H1 (cell line): ENCODE measurements at regions not wholly inside any gene's neighbourhood (a gene's known extent, or its start where the extent isn't known, plus 50 kb on each side); places are given as distances from the start of the nearest gene placed in this dataset.

Experiments used
- CTCF ChIA-PET: fragments of 300-600 bp; sonication (Branson Sonifier 250); formaldehyde crosslinking; loops from one replicate; lab custom pipeline; 2021; ENCODE audit not compliant: partially characterized antibody; lab: Charles Lee
- POLR2A ChIA-PET: fragments of 300-600 bp; sonication (Branson Sonifier 250); formaldehyde crosslinking; loops from one replicate; lab custom pipeline; 2021; ENCODE audit warnings: inconsistent platforms; ENCODE audit not compliant: partially characterized antibody; lab: Charles Lee
- DNase-seq, 2 experiments: peaks; one replicate each; pipeline versions ENCODE4 v3.0.0 to v3.0.0-alpha.2; 2010 to 2022; ENCODE audit warnings: low spot score in 2 of 2, low read depth in 1 of 2, mixed read lengths in 1 of 2
- FAIRE-seq: peaks from 2 replicates; lab custom pipeline; 2011; peaks lifted over from hg19 to GRCh38; lab: Jason Lieb, UNC
- H2AFZ ChIP-seq: 2 replicates; pipeline ENCODE4 v1.8.1; 2012; ENCODE audit warnings: low read length, inconsistent platforms
- H2AK5ac ChIP-seq: 2 replicates; pipeline ENCODE4 v1.6.1; 2013; ENCODE audit warnings: low read depth, low read length
- H2BK120ac ChIP-seq: replicated peaks from 2 replicates; pipeline ENCODE3; 2013; ENCODE audit warnings: low read depth, low read length, inconsistent platforms
- H2BK12ac ChIP-seq: 2 replicates; pipeline ENCODE4 v1.6.1; 2013; ENCODE audit warnings: low read depth, low read length
- H2BK15ac ChIP-seq: 2 replicates; pipeline ENCODE4 v1.6.1; 2013; ENCODE audit warnings: low read length
- H2BK20ac ChIP-seq: 2 replicates; pipeline ENCODE4 v1.6.1; 2013; ENCODE audit warnings: low read length
- H2BK5ac ChIP-seq: 2 replicates; pipeline ENCODE4 v1.6.1; 2013; ENCODE audit warnings: low read depth, low read length
- H3K14ac ChIP-seq: 2 replicates; pipeline ENCODE4 v1.6.1; 2013; ENCODE audit warnings: inconsistent platforms; ENCODE audit not compliant: insufficient read length
- H3K18ac ChIP-seq: 2 replicates; pipeline ENCODE4 v1.6.1; 2013; ENCODE audit warnings: low read length; ENCODE audit errors: extremely low read depth
- H3K23ac ChIP-seq: 2 replicates; pipeline ENCODE4 v1.6.1; 2013; ENCODE audit warnings: inconsistent platforms; ENCODE audit not compliant: insufficient read length
- H3K23me2 ChIP-seq: 2 replicates; pipeline ENCODE4 v1.6.1; 2013; ENCODE audit warnings: low read depth, low read length
- H3K27ac ChIP-seq: 2 replicates; pipeline ENCODE4 v1.6.1; 2011; ENCODE audit warnings: low read depth, low read length, inconsistent platforms
- H3K27me3 ChIP-seq, 4 experiments: replicated peaks in 1 of 4; 1 replicate in 1 of 4; 2 replicates in 3 of 4; pipeline versions ENCODE4 v1.6.1 to v1.8.1; 2011 to 2013; ENCODE audit warnings: low read length in 3 of 4, mild to moderate bottlenecking in 3 of 4, inconsistent platforms in 2 of 4, mixed read lengths in 2 of 4, moderate library complexity in 1 of 4; ENCODE audit not compliant: control insufficient read depth in 3 of 4, insufficient read depth in 3 of 4; ENCODE audit errors: extremely low read depth in 1 of 4
- H3K36me3 ChIP-seq, 4 experiments: 2 replicates each; pipeline versions ENCODE4 v1.6.1 to v1.8.1; 2011 to 2013; ENCODE audit warnings: mild to moderate bottlenecking in 4 of 4, low read length in 3 of 4, moderate library complexity in 2 of 4, control low read depth in 1 of 4, inconsistent platforms in 1 of 4; ENCODE audit not compliant: insufficient read depth in 4 of 4, control insufficient read depth in 2 of 4
- H3K4ac ChIP-seq: replicated peaks from 2 replicates; pipeline ENCODE3; 2013; ENCODE audit warnings: low read length, low read depth, mixed read lengths, inconsistent platforms; ENCODE audit not compliant: insufficient read length
- H3K4me1 ChIP-seq, 4 experiments: replicated peaks in 1 of 4; 1 replicate in 1 of 4; 2 replicates in 3 of 4; pipeline versions ENCODE4 v1.6.1 to v1.8.1; 2011 to 2013; ENCODE audit warnings: low read length in 3 of 4, inconsistent platforms in 2 of 4, mixed read lengths in 1 of 4; ENCODE audit not compliant: insufficient read depth in 4 of 4, control insufficient read depth in 3 of 4
- H3K4me2 ChIP-seq, 2 experiments: 2 replicates each; pipeline versions ENCODE4 v1.6.1 to v1.8.1; 2011 to 2013; ENCODE audit warnings: low read depth in 2 of 2, low read length in 2 of 2, control low read depth in 1 of 2, inconsistent platforms in 1 of 2, mild to moderate bottlenecking in 1 of 2; ENCODE audit not compliant: insufficient read depth in 1 of 2
- H3K4me3 ChIP-seq, 4 experiments: fragments of 200-600, 300-600 bp in 1 of 4; sonication (generic), shearing (Covaris generic), sonication (Bioruptor Twin) in 1 of 4; 2 replicates each; pipeline versions ENCODE4 v1.5.1 to v1.8.1; 2011 to 2016; ENCODE audit warnings: low read length in 4 of 4, low read depth in 3 of 4, control low read depth in 2 of 4, inconsistent platforms in 2 of 4, mild to moderate bottlenecking in 2 of 4, mixed read lengths in 1 of 4, moderate library complexity in 1 of 4; ENCODE audit not compliant: insufficient read depth in 2 of 4; ENCODE audit errors: extremely low read depth in 1 of 4
- H3K56ac ChIP-seq: replicated peaks from 2 replicates; pipeline ENCODE3; 2013; ENCODE audit warnings: low read depth, mild to moderate bottlenecking, mixed read lengths, low read length, inconsistent platforms; ENCODE audit not compliant: insufficient read length
- H3K79me1 ChIP-seq: 2 replicates; pipeline ENCODE4 v1.6.1; 2013; ENCODE audit warnings: low read depth, low read length, control low read depth
- H3K79me2 ChIP-seq, 2 experiments: 2 replicates each; pipeline versions ENCODE4 v1.6.1 to v1.8.1; 2012 to 2013; ENCODE audit warnings: low read length in 2 of 2, mild to moderate bottlenecking in 2 of 2, inconsistent platforms in 1 of 2; ENCODE audit not compliant: insufficient read depth in 2 of 2, control insufficient read depth in 1 of 2
- H3K9ac ChIP-seq, 4 experiments: replicated peaks in 1 of 4; 1 replicate in 1 of 4; 2 replicates in 3 of 4; pipeline versions ENCODE4 v1.6.1 to v1.8.1; 2011 to 2013; ENCODE audit warnings: low read depth in 3 of 4, low read length in 3 of 4, control low read depth in 2 of 4, mild to moderate bottlenecking in 2 of 4, moderate library complexity in 2 of 4, inconsistent platforms in 1 of 4; ENCODE audit errors: extremely low read depth in 1 of 4
- H3K9me3 ChIP-seq, 2 experiments: 2 replicates each; pipeline versions ENCODE4 v1.6.1 to v1.8.1; 2012 to 2013; ENCODE audit warnings: mild to moderate bottlenecking in 2 of 2, moderate library complexity in 2 of 2, control low read depth in 1 of 2, inconsistent platforms in 1 of 2, low read depth in 1 of 2, low read length in 1 of 2, mixed read lengths in 1 of 2; ENCODE audit not compliant: insufficient read depth in 2 of 2
- H4K20me1 ChIP-seq, 2 experiments: replicated peaks in 1 of 2; 2 replicates each; pipeline versions ENCODE3 to v1.8.1; 2011 to 2013; ENCODE audit warnings: inconsistent platforms in 2 of 2, low read length in 2 of 2, mild to moderate bottlenecking in 1 of 2; ENCODE audit not compliant: insufficient read depth in 2 of 2, control insufficient read depth in 1 of 2
- H4K5ac ChIP-seq: 2 replicates; pipeline ENCODE4 v1.6.1; 2013; ENCODE audit warnings: low read length, low read depth, mixed read lengths, inconsistent platforms; ENCODE audit not compliant: insufficient read length
- H4K8ac ChIP-seq: 2 replicates; pipeline ENCODE4 v1.8.0; 2013; ENCODE audit warnings: mild to moderate bottlenecking, moderate library complexity, low read length, inconsistent platforms; ENCODE audit not compliant: insufficient read depth; ENCODE audit errors: extremely low read depth
- H4K91ac ChIP-seq: replicated peaks from 2 replicates; pipeline ENCODE3; 2013; ENCODE audit warnings: low read length, mixed read lengths, inconsistent platforms; ENCODE audit not compliant: insufficient read length
- ASH2L ChIP-seq: fragments of 200-600, 300-600 bp; sonication (generic); IDR thresholded peaks from one replicate; pipeline ENCODE4 v1.7.1; 2017; ENCODE audit warnings: low read length
- EZH2 ChIP-seq: fragments of 200-600 bp; sonication (generic); IDR thresholded peaks from 2 replicates; pipeline ENCODE4 v1.7.1; 2012; ENCODE audit warnings: low read depth, mild to moderate bottlenecking, moderate library complexity, low read length, inconsistent platforms; ENCODE audit not compliant: severe bottlenecking
- FOSL1 ChIP-seq: IDR thresholded peaks from 2 replicates; pipeline ENCODE4 v1.6.1; 2011; ENCODE audit warnings: mild to moderate bottlenecking, low read depth, low read length, moderate library complexity; ENCODE audit not compliant: insufficient read depth
- NRF1 ChIP-seq: IDR thresholded peaks from 2 replicates; pipeline ENCODE4 v1.6.1; 2011; ENCODE audit warnings: mild to moderate bottlenecking, low read depth, low read length, improper control_type of control experiment
- RXRA ChIP-seq: IDR thresholded peaks from 2 replicates; pipeline ENCODE4 v1.6.1; 2011; ENCODE audit warnings: low read depth, mild to moderate bottlenecking, low read length, moderate library complexity; ENCODE audit not compliant: insufficient read depth
- SAP30 ChIP-seq: fragments of 300-600 bp; sonication (generic); IDR thresholded peaks from 2 replicates; pipeline ENCODE4 v1.7.1; 2012; ENCODE audit warnings: low read length, moderate library complexity, mild to moderate bottlenecking, inconsistent platforms; ENCODE audit not compliant: insufficient read depth, insufficient replicate concordance
- WGBS, 2 experiments: shearing (Covaris generic) in 1 of 2; methylation state at CpG; one replicate each; pipeline versions ENCODE4 v1.1.6 to v1.1.7; 2013 to 2015; ENCODE audit warnings: low lambda C conversion rate in 2 of 2, mixed read lengths in 2 of 2, inconsistent platforms in 1 of 2, low coverage in 1 of 2, missing lambda C conversion rate in 1 of 2; ENCODE audit not compliant: insufficient replicate concordance in 2 of 2, insufficient coverage in 1 of 2, insufficient read length in 1 of 2; ENCODE audit errors: extremely low coverage in 1 of 2, missing lambda C conversion rate in 1 of 2; 5-methylcytosine and 5-hydroxymethylcytosine counted together
- TF ChIP-seq, protein P1 (sequence below): IDR thresholded peaks from 2 replicates; pipeline ENCODE4 v1.6.1; 2012; ENCODE audit warnings: low read length, inconsistent platforms
- TF ChIP-seq, protein P2 (sequence below), 3 experiments: IDR thresholded peaks; 1 replicate in 2 of 3; 2 replicates in 1 of 3; pipeline versions ENCODE4 v1.5.1 to v1.6.1; 2011; ENCODE audit warnings: low read length in 3 of 3, mild to moderate bottlenecking in 3 of 3, inconsistent platforms in 2 of 3, low read depth in 1 of 3, moderate library complexity in 1 of 3; ENCODE audit not compliant: insufficient read depth in 1 of 3; ENCODE audit errors: control extremely low read depth in 1 of 3

DNA sequence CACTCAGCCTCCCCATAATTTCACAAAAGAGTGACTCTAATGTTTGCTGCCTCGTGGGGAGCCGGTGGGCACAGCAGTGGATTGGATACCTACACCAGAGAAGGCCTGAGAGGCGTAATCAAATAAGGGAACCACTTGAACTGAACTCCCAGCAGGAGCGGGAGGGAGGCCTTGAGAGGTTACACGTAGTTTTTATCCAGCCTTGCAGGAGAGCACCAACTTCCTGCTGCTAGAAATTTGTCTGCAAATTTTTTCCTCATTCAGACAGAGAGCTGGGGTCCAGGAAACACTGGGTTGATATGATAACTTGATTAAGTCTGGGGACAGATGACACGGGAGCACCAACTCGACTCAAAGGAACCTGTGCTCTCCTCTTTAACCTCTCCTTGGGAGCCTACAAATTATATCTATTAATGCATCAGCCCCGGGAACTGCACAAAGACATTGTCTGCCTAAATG lies 69.8 kb downstream of the HES1 start:
- no peak overlapping the region for H2AK5ac ChIP-seq
- peak overlapping the region; percentile 8; the same call in 1 of the 2 replicates for H2BK20ac ChIP-seq
- FAIRE-seq (no peak), DNase-seq (peak in 1 of 2 experiments; percentile 63)
- peaks cover 7 to 15% (median 11%) of the 10 kb centered on the region in 4 experiments; a peak in 6 of 7 replicates for H3K4me1 ChIP-seq
- H3K14ac ChIP-seq: no peak overlapping the region
- CTCF ChIA-PET: interaction anchor here (1.1 to 1.5 kb wide), 2 partner anchors 64 to 67 kb away, joined by 3 read pairs; no protein-coding TSS in a partner anchor
- H2BK15ac ChIP-seq: peak overlapping the region; percentile 10; the same call in 1 of the 2 replicates
- H3K9ac ChIP-seq: no peak overlapping the region
- no peak overlapping the region; a peak in 1 of 4 replicates for H3K4me2 ChIP-seq
- no peak overlapping the region for H3K27ac ChIP-seq
- H4K20me1 ChIP-seq: no peaks in the 10 kb centered on the region
- peaks cover 10% of the 10 kb centered on the region; the same call in 1 of the 2 replicates for H3K23me2 ChIP-seq
- no peak overlapping the region for H4K5ac ChIP-seq
- no peak overlapping the region for H2BK120ac ChIP-seq
- H3K18ac ChIP-seq: no peak overlapping the region; the same call in 1 of the 2 replicates
- H3K56ac ChIP-seq: no peak overlapping the region
- no peak overlapping the region for H2BK5ac ChIP-seq
- no peaks in the 10 kb centered on the region for H3K36me3 ChIP-seq
- 0 out of 2 replicates have a peak overlapping the region, but pooled peaks have one; percentile 27 for H2AFZ ChIP-seq
- H3K27me3 ChIP-seq: peaks cover 0 to 16% (median 12%) of the 10 kb centered on the region in 4 experiments; a peak in 5 of 7 replicates
- H4K8ac ChIP-seq: no peak overlapping the region
- H3K23ac ChIP-seq: no peak overlapping the region
- 72% methylated on average over 8 of the region's 8 CpGs; no CpG with 5 or more reads in 1 of the 2 experiments for WGBS, 2 experiments
- H3K79me1 ChIP-seq: no peaks in the 10 kb centered on the region
- no peaks in the 10 kb centered on the region for H3K9me3 ChIP-seq
- peak overlapping the region; percentile 81 for H3K4ac ChIP-seq
- POLR2A ChIA-PET: interaction anchor here (1.1 kb wide), 1 partner anchor 64 kb away, joined by 4 read pairs; no protein-coding TSS in a partner anchor
- no peak overlapping the region for H3K4me3 ChIP-seq
- H4K91ac ChIP-seq: peak overlapping the region; percentile 92
- no peaks in the 10 kb centered on the region for H3K79me2 ChIP-seq
- H2BK12ac ChIP-seq: peak overlapping the region; percentile 77; the same call in 1 of the 2 replicates
- TF ChIP-seq ASH2L (no peak), NRF1 (no peak), EZH2 (no peak), FOSL1 (no peak), RXRA (no peak), SAP30 (no peak)
- TF ChIP-seq, protein P1, sequence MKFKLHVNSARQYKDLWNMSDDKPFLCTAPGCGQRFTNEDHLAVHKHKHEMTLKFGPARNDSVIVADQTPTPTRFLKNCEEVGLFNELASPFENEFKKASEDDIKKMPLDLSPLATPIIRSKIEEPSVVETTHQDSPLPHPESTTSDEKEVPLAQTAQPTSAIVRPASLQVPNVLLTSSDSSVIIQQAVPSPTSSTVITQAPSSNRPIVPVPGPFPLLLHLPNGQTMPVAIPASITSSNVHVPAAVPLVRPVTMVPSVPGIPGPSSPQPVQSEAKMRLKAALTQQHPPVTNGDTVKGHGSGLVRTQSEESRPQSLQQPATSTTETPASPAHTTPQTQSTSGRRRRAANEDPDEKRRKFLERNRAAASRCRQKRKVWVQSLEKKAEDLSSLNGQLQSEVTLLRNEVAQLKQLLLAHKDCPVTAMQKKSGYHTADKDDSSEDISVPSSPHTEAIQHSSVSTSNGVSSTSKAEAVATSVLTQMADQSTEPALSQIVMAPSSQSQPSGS: no peak
- TF ChIP-seq, protein P2, sequence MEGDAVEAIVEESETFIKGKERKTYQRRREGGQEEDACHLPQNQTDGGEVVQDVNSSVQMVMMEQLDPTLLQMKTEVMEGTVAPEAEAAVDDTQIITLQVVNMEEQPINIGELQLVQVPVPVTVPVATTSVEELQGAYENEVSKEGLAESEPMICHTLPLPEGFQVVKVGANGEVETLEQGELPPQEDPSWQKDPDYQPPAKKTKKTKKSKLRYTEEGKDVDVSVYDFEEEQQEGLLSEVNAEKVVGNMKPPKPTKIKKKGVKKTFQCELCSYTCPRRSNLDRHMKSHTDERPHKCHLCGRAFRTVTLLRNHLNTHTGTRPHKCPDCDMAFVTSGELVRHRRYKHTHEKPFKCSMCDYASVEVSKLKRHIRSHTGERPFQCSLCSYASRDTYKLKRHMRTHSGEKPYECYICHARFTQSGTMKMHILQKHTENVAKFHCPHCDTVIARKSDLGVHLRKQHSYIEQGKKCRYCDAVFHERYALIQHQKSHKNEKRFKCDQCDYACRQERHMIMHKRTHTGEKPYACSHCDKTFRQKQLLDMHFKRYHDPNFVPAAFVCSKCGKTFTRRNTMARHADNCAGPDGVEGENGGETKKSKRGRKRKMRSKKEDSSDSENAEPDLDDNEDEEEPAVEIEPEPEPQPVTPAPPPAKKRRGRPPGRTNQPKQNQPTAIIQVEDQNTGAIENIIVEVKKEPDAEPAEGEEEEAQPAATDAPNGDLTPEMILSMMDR (IDR thresholded peaks at IDR 0.05; ENCODE audit: control extremely low read depth in 1 of 3, insufficient read depth in 1 of 3, low read depth in 1 of 3, low read length in 3 of 3): no peak
